HG03378 (cell line): ENCODE measurements at regions not wholly inside any gene's neighbourhood (a gene's known extent, or its start where the extent isn't known, plus 50 kb on each side); places are given as distances from the start of the nearest gene placed in this dataset.
A peak's percentile ranks its signal among the peaks of the same experiment; 100 is the strongest.

ENCODE experiments used
- ATAC-seq: cut with Tn5 transposase; IDR thresholded peaks from one replicate; pipeline ENCODE4 v1.9.1; 2021; ENCODE audit warnings: mild to moderate bottlenecking, moderate library complexity; ENCODE audit not compliant: unreplicated experiment

DNA sequence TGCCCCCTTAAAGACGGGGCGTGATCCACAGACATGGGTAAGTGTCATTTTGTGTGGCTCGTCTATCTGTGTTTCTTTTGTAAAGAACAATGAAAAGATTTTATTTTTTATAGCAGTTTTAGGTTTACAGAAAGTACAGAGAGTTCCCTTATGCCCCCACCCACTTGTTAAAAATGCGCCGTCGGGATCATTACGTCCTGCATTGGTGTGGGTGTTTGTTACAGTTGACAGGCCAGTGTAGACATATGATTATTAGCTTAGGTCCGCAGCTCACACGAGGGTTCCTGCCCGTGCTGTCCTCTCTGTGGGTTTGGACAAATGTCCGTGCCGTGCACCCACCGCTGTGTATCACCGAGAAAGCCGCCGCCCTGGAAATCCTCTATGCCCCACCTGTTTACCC lies 50.5 kb downstream of the RGS12 start:
- no peak for ATAC-seq

DNA sequence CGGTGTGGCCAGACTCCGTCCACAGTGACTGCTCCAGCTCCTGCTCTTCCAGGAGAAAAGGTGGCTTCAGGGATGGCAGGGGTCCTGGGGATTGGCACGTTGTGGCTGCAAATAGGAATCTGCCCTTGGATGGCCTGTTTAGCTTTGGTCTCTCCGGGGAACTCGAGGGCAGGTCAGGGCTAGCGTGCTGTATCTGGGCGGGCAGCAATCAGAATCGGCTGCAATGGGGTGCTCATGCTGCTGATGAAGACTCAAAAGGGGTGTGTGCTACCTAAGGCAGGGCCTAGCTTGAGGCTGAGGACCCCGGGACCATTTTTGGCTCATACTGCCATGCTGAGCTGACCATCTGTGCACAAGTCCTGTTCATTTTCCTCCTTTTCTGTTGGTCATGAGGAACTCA lies 51.3 kb downstream of the RGS12 start:
- ATAC-seq: no peak

DNA sequence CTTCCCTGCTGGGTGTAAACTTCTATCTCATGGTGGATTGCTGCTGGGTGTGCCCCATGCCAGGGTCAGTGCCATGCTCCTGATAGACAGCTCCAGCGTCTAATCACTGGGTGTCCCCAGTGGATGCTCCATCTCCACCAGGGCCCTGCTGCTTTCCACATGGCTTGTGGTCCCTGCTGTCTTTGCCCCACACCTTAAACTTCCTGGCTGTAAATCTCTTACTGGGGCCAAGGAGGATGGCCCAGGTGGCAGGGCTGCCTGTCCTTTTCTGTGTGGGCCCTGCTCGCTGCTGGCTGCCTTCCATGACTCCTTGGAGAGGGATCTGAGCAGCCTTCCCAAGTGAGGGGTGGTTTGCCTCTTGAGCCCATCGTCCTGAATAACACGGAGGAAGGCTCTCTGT lies 51.8 kb downstream of the RGS12 start:
- ATAC-seq: no peak

DNA sequence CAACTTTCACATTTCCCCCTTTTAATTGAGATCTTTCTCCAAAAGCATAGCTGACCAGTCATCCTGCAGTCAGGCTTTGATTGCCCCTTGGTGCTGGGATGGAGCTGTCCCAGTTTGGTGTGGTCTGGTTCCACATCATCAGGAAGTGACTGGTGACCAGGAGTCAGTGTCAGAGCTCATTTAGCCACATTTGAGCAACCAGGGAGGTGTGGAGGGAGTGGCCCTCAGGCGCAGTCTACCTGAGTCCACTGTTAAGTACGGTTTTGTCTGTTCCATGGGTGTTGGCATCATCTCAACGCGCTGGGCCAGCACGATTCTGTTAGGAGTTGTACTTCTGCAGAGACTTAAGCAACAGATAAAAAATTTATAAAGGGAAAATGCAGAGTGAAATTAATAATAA lies 52.6 kb downstream of the RGS12 start:
- ATAC-seq: no peak

GRCh38 chr4:3346146-3346545 lies 53.3 kb downstream of the RGS12 start:
- no peak for ATAC-seq

DNA sequence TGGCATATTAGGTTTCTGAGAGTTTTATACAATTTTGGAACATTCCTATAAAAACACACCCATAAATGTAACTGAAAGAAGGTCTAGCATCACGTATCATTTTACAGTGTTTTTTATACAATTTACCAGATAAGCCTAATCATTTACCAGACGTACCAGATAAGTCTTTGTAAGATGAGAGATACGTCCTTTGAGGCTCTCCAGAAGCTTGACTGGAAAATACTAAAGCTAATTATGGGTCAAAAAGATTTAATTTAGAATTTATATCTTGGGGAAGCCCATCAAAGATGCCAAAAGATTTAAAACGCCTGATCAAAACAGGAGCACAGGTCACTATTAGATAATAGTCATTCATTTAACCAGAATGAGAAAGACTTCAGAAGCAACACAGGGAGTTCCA lies 55.0 kb downstream of the RGS12 start:
- ATAC-seq: no peak

GRCh38 chr4:3348621-3349020 lies 55.8 kb downstream of the RGS12 start:
- no peak for ATAC-seq

GRCh38 chr4:3349116-3349515 lies 56.3 kb downstream of the RGS12 start:
- ATAC-seq: no peak

DNA sequence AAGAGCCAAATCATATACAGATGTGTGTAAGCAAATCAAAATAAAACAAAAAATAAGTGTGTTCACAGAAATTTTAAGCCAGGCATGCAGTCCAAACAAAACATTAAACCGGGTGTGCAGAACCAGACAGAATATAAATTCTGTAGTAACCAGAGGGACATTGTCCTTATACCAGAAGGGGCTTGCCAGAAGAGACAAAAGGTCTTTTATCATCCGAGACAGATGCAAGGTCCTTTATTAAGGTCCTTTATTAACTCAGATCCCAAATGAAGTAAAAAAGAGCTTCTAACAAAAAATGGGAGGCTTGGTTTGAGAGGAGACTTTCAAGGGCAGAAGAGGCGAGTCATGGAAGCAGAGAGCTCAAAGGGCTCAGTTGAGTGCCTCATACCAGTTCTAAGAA lies 59.2 kb downstream of the RGS12 start:
- ATAC-seq: no peak

GRCh38 chr4:3352505-3352904 lies 59.7 kb downstream of the RGS12 start:
- ATAC-seq: no peak

DNA sequence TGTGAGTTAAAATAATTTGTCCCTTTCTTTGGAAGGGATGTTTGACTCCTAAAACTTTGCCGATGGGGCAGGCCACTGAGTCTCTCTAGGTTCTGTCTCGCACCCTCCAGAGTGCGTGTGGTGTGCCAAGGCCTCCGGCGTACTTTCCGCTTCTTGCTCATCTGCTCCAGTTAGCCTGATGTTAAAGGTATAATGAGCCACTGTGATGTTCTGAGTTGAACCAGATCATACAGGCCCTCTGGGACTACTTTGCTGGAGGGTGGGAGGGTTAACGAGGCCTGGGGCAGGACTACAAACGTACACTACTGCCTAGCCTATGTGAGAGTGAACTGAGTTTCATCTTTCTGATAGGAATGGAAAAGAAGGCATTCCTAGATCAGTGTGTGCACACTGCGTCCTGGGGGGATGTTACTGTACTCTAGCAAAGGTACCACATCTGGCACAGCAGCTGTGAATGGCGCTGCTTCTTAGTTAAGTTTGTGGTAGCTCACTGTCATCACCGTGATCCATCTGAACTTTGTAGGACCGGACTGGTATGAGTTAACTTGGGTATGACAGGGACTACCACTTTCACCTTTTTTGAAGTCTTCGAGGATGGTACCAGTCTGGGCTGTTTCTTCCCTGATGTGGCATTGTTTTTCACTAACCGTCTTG lies 60.2 kb downstream of the RGS12 start:
- ATAC-seq: no peak

DNA sequence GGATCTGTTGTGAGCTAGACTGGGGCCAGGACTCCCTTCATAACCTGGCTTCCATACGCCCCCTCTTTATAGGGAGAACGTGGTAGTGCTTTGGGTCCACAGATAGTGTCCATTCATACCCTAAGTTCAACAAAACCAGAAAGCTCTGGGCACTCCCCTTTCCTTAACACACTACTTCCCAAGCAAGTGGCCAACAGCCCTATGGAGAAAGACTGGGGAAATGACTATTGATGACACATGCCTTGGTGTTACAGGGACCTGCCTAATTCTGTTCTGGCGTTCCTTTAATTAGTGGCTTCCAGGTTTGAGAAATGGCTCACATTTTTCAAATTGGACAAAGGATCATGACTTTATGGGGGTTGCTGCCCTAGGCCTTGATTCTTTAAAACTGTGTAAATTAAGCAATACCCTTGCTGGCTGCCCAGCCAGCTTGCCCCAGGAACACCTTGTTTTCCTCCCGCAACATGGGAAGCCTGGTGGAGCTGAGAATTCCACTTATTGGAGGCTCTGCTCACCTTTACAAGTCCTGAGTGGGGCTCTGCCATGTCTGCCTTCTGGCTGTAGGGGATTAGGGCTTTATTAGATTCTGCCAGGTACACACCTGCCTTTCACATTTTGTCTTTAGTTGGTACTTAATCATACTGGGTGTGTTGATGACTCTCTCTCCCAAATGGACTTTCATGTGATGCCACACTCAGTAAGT lies 61.1 kb downstream of the RGS12 start:
- ATAC-seq: no peak

GRCh38 chr4:3354455-3354811 lies 61.6 kb downstream of the RGS12 start:
- no peak for ATAC-seq

DNA sequence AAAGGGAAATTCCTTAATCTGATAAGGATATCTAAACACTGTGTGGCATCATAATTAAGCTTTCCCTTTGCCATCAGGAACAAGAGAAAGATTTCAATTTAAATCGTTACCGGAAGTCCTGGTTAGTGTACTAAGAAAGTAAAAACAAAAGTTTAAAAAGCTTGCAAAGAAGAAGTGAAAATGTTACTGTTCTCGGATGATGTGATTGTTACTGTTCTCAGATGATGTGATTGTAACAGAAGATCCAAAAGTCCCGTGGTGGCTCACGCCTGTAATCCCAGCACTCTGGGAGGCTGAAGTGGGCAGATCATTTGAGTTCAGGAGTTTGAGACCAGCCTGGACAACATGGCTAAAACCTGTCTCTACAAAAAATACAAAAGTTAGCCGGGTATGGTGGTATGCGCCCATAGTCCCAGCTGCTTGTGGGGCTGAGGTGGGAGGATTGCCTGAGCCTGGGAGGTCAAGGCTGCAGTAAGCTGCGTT lies 62.5 kb downstream of the RGS12 start:
- ATAC-seq: peak; percentile 89

DNA sequence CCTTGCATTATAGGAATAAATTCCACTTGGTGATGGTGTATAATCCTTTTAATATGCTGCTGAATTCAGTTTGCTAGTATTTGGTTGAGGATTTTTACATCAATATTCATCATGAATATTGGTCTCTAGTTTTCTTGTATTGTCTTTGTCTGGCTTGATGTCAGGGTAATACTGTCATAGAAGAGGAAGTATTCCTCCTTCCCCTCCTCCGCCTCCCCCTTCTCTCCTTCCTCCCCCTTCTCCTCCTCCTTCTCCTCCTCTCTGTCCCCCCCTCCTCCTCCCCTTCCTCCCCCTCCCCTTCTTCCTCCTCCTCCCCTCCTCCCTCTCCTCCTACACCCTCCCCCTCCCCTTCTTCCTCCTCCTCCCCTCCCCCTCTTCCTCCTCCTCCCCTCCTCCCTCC lies 65.8 kb downstream of the RGS12 start:
- no peak for ATAC-seq

- ATAC-seq: no peak
Observed at GRCh38 chr4:3360777-3361176, 68.0 kb downstream of the RGS12 start.

DNA sequence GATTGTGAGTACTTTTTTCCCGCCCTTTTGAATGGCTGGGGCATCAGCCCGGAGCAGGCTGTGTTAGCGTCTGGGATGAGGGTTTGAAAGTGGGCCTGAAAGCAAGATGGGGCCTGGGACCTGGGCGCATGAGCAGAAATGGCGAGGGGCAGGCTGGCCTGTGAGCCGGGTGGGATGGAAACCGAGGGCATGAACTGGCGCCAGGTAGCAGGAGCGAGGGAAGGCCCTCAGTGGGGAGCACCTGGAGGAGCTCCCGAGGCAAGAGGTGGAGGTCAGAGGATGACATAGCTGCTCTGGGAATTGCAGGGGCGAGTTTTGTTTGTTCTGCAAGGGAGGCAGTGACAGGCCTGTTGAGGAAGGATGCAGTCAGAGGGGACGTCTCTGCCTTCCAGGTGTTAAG lies 68.6 kb downstream of the RGS12 start:
- ATAC-seq: no peak

DNA sequence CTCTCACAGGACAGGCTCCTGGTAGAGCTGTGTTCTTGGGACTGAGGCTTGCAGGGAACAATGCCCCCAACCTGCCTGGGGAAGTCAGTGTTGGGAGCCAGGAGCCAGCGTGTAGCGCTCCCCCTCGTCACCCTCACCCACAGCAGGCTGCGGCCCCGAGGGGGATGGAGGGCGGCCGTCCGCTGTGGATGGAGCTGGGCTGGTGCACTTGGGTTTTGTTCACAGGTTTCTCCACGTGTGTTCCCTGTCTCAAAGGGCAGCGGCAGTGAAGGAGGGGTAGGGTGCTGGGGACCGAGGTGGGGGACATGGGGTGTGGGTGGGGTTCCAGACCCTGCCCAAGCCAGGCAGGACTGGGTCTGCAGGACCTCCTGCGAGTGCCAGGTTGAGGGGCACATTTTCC lies 69.1 kb downstream of the RGS12 start:
- ATAC-seq: no peak

DNA sequence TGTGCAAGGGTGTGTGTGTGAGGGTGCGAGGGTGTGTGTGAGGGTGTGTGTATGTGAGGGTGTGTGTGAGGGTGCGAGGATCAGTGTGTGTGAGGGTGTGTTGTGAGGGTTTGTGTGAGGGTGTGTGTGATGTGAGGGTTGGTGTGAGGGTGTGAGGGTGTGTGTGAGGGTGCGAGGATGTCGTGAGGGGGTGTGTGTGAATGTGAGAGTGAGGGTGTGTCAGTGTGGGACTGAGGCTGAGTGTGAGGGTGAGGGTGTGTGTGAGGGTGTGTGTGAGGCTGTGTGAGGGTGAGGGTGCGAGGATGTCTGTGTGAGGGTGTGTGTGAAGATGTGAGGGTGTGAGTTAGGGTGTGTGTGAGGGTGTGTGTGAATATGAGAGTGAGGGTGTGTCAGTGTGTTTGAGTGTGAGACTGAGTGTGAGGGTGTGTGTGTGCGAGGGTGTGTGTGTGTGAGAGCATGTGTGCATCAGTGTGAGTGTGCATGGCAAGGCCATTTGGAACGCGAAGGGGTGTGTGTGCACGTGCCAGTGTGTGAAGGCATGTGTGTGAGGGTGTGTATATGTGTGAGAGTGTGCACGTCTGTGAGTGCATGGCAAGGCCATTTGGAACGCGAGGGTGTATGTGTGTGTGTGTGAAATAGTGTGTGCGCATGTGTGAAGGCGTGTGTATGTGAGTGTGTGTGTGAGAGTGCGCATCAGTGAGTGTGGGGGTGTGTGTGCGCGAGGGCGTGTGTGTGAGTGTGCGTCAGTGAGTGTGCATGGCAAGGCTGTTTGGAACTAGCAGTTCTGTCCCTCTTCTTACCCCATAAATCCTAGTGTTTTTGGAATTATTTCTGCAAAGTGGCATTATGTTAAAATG lies 69.8 kb downstream of the RGS12 start:
- no peak for ATAC-seq

DNA sequence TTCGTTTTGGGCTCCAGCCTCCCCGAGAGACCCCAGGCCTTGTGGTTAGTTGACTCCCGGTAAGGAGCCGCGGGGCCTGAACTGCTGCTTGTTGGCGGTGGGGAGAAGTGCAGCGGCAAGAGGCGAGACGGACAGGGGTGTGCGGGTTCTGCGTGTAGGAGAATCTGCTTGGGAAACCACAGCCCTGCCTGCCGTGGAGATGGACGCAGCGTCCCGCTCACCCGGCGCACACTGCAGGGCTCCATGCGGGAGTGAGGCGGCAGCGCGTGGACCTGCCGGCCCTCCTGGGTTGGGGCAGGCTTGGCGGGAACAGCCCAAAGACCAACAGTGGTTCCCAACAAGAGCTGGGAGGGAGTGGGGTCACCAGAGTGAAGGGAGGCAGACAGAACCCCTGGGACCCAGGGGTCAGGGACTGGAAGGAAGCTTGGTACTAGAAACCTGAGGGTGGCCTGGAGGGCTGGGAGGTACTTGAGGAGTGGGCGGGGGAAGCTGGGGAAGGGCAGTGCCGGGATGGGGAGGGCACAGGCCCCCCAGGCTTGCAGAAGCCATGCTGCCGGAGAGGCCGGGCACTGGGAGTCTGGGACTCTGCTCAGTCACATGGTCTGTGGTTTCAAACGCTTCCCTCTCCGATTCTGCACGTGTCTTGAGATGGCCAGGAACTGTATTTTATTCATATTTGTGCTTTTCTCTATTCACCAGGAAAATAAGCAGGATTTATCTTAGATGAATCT lies 70.8 kb downstream of the RGS12 start:
- ATAC-seq: no peak

DNA sequence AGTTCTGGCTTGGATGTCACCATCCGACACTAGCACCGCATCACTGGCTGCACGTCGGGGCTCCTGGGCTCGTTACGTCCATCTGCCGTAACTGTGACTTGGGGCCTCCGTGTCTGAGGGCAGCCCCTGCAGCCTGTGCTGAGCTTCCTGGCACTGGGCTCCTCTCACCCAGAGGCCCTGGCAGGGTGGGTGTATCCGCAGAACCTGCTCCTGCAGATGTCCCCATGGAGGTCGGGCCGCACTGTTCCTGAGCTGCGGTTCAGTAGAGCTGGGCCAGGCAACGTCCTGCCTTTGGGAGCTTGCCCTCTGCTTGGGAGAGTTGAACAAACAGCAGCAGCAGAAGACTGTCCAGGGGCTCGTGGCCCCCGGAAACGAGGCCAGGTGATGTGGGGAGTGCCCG lies 71.4 kb downstream of the RGS12 start:
- no peak for ATAC-seq
